ENCODE measurements at regions not wholly inside any gene's neighbourhood (a gene's known extent, or its start where the extent isn't known, plus 50 kb on each side); places are given as distances from the start of the nearest gene placed in this dataset.
"Not testable (repeated sequence)": the region's sequence is repeated elsewhere in the genome, so short reads cannot be mapped to it uniquely, and the experiment has no call there.

DNA sequence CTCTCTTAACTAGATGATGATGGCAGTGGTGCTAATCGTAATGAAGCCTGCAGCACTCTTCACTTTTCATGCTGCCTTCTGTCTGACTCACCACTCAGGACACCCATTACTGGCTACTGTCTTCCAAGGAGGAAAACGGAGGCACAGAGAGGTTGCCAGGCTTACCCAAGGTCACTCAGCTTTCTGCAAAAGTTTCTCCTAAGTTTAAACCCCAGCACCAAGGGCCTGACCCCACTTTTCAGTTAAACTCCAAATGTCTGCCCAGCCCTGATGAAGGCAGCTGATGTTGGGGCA lies 78.1 kb upstream of the RUNX3 start:
- TF ChIP-seq, protein P1, sequence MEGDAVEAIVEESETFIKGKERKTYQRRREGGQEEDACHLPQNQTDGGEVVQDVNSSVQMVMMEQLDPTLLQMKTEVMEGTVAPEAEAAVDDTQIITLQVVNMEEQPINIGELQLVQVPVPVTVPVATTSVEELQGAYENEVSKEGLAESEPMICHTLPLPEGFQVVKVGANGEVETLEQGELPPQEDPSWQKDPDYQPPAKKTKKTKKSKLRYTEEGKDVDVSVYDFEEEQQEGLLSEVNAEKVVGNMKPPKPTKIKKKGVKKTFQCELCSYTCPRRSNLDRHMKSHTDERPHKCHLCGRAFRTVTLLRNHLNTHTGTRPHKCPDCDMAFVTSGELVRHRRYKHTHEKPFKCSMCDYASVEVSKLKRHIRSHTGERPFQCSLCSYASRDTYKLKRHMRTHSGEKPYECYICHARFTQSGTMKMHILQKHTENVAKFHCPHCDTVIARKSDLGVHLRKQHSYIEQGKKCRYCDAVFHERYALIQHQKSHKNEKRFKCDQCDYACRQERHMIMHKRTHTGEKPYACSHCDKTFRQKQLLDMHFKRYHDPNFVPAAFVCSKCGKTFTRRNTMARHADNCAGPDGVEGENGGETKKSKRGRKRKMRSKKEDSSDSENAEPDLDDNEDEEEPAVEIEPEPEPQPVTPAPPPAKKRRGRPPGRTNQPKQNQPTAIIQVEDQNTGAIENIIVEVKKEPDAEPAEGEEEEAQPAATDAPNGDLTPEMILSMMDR (IDR thresholded peaks at IDR 0.05; ENCODE audit: insufficient read depth, low read depth, low read length), result no peak
- no peak for DNase-seq (ENCODE audit: low read depth)
- no peak overlapping the region for H3K4me3 ChIP-seq (ENCODE audit: low read depth, low read length)

DNA sequence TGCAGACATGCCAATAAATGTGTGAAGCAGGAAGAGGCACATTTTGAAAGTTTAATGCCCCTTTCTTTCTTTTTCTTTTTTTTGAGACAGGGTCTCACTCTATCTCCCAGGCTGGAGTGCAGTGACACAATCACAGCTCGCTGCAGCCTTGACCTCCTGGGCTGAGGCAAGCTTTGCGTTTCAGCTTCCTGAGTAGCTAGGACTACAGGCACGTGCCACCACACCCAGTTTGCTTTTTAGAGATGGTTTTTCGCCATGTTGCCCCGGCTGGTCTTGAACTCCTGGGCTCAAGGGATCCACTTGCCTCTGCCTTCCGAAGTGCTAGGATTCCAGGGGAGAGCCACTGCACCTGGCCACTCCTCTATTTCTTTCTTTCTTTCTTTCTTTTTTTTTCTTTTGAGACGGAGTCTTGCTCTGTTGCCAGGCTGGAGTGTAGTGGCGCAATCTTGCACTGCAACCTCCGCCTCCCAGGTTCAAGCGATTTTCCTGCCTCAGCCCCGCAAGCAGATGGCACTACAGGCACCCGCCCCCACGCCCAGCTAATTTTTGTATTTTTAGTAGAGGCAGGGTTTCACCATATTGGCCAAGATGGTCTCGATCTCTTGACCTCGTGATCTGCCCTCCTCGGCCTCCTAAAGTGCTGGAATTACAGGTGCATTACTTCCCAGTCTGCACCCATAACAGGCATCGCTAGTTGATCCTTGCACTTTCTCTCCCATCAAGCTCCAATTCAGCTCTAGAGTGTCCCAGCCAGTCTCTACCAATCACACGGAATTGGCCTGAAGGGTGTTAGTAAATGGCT lies 77.5 kb upstream of the RUNX3 start:
- DNase-seq (ENCODE audit: low read depth); H3K4me3 ChIP-seq (ENCODE audit: low read depth, low read length): not testable (repeated sequence)

DNA sequence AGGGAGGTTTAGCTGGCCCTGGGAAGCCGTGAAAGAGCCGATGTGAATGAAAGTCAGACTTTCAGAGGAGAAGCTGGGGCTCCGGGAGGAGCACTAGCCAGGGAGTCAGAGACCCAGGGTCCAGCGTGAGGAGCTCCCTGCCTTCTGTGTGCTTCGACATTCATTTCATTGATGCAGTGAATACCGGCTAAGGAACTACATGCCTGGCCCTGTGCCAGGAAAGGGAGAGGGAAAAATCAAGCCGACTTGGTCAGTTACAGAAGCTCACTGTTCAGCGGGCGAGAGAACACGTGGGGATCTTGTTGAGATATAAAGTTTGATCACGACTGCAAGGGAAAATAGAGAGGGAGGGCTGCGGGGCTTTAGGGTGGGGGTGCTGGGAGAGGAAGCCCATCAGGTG lies 76.7 kb upstream of the RUNX3 start:
- no peak overlapping the region for H3K4me3 ChIP-seq (ENCODE audit: low read depth, low read length)
- TF ChIP-seq, protein P1 (IDR thresholded peaks at IDR 0.05; ENCODE audit: insufficient read depth, low read depth, low read length), result no peak
- no peak for DNase-seq (ENCODE audit: low read depth)

DNA sequence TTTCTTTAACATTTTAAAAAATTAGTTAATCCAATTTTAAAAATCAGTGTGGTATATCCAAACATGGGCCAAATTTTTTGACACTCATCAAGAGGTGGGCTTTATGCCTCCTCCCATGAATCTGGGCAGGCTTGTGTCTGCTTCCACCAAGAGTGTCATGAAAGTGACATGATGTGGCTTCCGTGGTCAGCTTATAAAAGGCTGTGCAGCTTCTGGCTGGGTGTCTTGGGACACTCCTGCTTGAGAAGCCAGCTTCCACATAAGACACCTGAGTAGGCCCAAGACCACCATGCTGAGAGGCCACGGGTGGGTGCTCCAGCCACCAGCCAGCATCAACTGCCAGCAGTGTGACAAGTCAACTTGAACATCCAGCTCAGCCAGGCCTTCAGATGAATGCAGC lies 74.3 kb upstream of the RUNX3 start:
- DNase-seq (ENCODE audit: low read depth), result no peak
- TF ChIP-seq, protein P1 (IDR thresholded peaks at IDR 0.05; ENCODE audit: insufficient read depth, low read depth, low read length), result no peak
- no peak overlapping the region for H3K4me3 ChIP-seq (ENCODE audit: low read depth, low read length)

DNA sequence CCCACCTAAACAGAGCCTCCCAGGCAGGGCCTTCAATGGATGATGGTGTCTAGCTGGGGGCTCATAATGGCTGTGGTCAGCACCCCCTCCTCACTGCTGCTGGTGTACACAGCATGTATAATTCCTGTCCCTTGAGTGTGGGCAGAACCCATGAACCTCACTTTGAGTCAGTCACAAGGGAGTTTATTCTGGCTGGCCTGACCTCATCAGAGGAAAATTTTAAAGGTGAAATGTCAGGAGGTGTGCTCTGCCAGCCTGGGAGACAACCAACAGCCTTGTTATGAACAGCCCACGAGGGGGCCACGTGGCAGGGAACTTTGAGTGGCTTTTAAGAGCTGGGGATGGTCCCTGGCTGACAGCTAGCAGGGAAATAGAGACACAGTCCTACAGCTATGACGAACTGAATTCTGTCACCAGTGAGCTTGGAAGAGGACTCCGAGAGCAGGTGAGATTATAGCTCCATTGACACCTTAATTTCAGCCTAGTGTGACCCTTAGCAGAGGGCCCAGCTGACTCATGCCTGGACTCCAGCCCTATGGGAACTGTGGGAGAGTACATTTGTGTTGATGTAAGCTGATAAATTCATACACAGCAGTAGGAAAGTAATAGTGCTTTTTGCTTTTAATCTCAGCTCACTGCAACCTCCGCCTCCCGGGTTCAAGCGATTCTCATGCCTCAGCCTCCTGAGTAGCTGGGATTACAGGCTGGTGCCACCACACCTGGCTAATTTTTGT lies 73.5 kb upstream of the RUNX3 start:
- H3K4me3 ChIP-seq (ENCODE audit: low read depth, low read length), result no peak overlapping the region
- TF ChIP-seq, protein P1 (IDR thresholded peaks at IDR 0.05; ENCODE audit: insufficient read depth, low read depth, low read length), result no peak
- DNase-seq (ENCODE audit: low read depth), result no peak

DNA sequence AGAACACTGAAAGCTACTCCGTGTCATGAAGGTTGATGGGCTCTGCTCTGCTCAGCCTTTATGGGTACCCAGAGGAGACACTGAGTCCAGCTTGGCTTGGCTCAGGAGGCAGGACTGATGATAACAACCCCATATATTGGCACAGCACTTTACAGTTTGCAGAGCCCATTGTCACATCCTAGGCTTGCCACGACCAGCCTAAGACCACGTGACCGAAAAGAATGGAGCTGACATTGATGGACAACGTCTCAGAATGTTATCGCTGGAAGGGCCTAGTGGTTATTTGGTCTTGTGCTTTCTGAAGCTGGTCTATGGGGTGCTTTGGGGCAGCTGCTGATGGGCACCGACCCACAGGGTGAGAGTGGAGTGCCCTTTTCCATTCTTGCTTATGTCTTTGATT lies 72.9 kb upstream of the RUNX3 start:
- TF ChIP-seq, protein P1 (IDR thresholded peaks at IDR 0.05; ENCODE audit: insufficient read depth, low read depth, low read length), result no peak
- H3K4me3 ChIP-seq (ENCODE audit: low read depth, low read length), result no peak overlapping the region
- DNase-seq (ENCODE audit: low read depth), result no peak

DNA sequence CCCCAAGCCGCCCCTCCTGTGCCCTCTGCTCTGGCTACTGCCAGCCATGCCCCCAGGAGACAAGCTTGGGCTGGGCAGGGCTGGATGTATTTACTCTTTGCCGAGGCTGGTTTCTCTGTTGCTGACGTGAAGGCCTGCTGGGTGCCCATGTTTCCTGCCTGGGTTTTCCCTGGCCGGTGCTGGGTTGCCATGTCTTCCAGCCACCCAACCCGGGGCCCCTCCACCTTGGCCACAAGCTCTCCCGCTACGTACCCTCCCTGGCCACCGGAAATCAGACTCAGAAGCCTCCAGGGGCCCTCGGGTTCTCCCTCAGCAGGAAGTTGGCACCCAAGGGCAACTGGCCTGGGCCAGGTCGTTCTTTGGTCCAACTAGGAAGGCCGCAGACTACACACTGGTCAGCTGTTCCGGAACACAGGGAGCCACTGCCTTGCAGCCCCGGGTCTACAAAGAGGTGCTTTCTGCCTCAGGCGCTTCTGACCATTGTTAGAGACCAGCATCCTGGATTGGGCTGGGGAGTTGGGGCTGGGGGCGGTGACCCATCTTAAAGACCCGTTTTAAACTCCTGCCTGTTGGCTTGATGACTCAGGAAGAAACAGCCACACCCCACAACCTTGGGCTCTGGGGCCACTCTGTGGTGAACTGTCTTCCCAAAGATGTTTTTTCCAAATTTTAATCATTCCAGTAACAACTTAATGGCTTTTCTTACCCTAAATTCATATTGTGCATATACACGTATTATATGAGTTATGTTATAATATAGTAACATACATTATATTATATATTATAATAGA lies 71.2 kb upstream of the RUNX3 start:
- no peak for DNase-seq (ENCODE audit: low read depth)
- H3K4me3 ChIP-seq (ENCODE audit: low read depth, low read length), result no peak overlapping the region
- TF ChIP-seq, protein P1 (IDR thresholded peaks at IDR 0.05; ENCODE audit: insufficient read depth, low read depth, low read length), result no peak

All from fibroblast of villous mesenchyme (primary cell).